Smooth muscle cell (in vitro differentiated cells): ENCODE measurements at regions not wholly inside any gene's neighbourhood (a gene's known extent, or its start where the extent isn't known, plus 50 kb on each side); places are given as distances from the start of the nearest gene placed in this dataset.

Source experiments
- DNase-seq: peaks from one replicate; lab custom pipeline; 2025; ENCODE audit not compliant: unreplicated experiment; lab: John Stamatoyannopoulos, UW
- H2AFZ ChIP-seq: fragments of 200-600 bp; sonication (generic); 2 replicates; pipeline ENCODE4 v1.6.0; 2016; ENCODE audit warnings: antibody characterized with exemption, low read depth, mild to moderate bottlenecking
- H3F3A ChIP-seq: fragments of 200-600 bp; sonication (generic); 2 replicates; pipeline ENCODE4 v1.6.0; 2017; ENCODE audit warnings: antibody characterized with exemption, low read depth
- H3K27ac ChIP-seq: fragments of 200-600 bp; sonication (generic); 2 replicates; pipeline ENCODE4 v1.5.1; 2016; ENCODE audit warnings: low read depth, mild to moderate bottlenecking
- H3K27me3 ChIP-seq: fragments of 200-600 bp; sonication (generic); 2 replicates; pipeline ENCODE4 v1.6.1; 2016; ENCODE audit warnings: low read depth, mild to moderate bottlenecking
- H3K36me3 ChIP-seq: fragments of 200-600 bp; sonication (generic); 2 replicates; pipeline ENCODE4 v1.5.1; 2016; ENCODE audit warnings: low read depth
- H3K4me1 ChIP-seq: fragments of 200-600 bp; sonication (generic); 2 replicates; pipeline ENCODE4 v1.5.1; 2016; ENCODE audit warnings: low read depth
- H3K4me2 ChIP-seq: fragments of 200-600 bp; sonication (generic); 2 replicates; pipeline ENCODE4 v1.6.0; 2016; ENCODE audit warnings: mild to moderate bottlenecking
- H3K4me3 ChIP-seq: fragments of 200-600 bp; sonication (generic); 2 replicates; pipeline ENCODE4 v1.5.1; 2016; ENCODE audit warnings: mild to moderate bottlenecking
- H3K79me2 ChIP-seq: fragments of 200-600 bp; sonication (generic); 2 replicates; pipeline ENCODE4 v1.6.0; 2016; ENCODE audit warnings: low read depth, mild to moderate bottlenecking
- H3K9ac ChIP-seq: fragments of 200-600 bp; sonication (generic); 2 replicates; pipeline ENCODE4 v1.6.0; 2016; ENCODE audit warnings: low read depth
- H3K9me3 ChIP-seq: fragments of 200-600 bp; sonication (generic); replicated peaks from 2 replicates; pipeline ENCODE4 v1.5.1; 2016; ENCODE audit warnings: low read depth
- H4K20me1 ChIP-seq: fragments of 200-600 bp; sonication (generic); 2 replicates; pipeline ENCODE4 v1.6.0; 2016; ENCODE audit warnings: low read depth
- WGBS: methylation state at CpG from one replicate; pipeline ENCODE4 v1.1.7; 2016; ENCODE audit warnings: low lambda C conversion rate; 5-methylcytosine and 5-hydroxymethylcytosine counted together
- TF ChIP-seq, protein P1 (sequence below): fragments of 200-600 bp; sonication (generic); IDR thresholded peaks from 2 replicates; pipeline ENCODE4 v1.5.1; 2017; ENCODE audit warnings: borderline replicate concordance, mild to moderate bottlenecking, antibody characterized with exemption; ENCODE audit not compliant: insufficient read depth, poor library complexity, severe bottlenecking

- no peak overlapping the region for H3K4me2 ChIP-seq
- no peaks in the 10 kb centered on the region for H3K36me3 ChIP-seq
- H4K20me1 ChIP-seq, result no peaks in the 10 kb centered on the region
- H3K4me3 ChIP-seq, result no peak overlapping the region
- no peaks in the 10 kb centered on the region for H3K27me3 ChIP-seq
- TF ChIP-seq, protein P1, sequence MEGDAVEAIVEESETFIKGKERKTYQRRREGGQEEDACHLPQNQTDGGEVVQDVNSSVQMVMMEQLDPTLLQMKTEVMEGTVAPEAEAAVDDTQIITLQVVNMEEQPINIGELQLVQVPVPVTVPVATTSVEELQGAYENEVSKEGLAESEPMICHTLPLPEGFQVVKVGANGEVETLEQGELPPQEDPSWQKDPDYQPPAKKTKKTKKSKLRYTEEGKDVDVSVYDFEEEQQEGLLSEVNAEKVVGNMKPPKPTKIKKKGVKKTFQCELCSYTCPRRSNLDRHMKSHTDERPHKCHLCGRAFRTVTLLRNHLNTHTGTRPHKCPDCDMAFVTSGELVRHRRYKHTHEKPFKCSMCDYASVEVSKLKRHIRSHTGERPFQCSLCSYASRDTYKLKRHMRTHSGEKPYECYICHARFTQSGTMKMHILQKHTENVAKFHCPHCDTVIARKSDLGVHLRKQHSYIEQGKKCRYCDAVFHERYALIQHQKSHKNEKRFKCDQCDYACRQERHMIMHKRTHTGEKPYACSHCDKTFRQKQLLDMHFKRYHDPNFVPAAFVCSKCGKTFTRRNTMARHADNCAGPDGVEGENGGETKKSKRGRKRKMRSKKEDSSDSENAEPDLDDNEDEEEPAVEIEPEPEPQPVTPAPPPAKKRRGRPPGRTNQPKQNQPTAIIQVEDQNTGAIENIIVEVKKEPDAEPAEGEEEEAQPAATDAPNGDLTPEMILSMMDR, result no peak
- H3K27ac ChIP-seq, result no peak overlapping the region
- no peaks in the 10 kb centered on the region for H3K4me1 ChIP-seq
- no peak overlapping the region for H3K9ac ChIP-seq
- no peaks in the 10 kb centered on the region for H3F3A ChIP-seq
- no peaks in the 10 kb centered on the region for H3K79me2 ChIP-seq
- WGBS, result 73% methylated on average over 4 of the region's 4 CpGs
- DNase-seq, result no peak
- no peak overlapping the region for H2AFZ ChIP-seq
- H3K9me3 ChIP-seq, result no peaks in the 10 kb centered on the region
Measured at GRCh38 chr2:11030909-11031308, 119.2 kb downstream of the KCNF1 start.

DNA sequence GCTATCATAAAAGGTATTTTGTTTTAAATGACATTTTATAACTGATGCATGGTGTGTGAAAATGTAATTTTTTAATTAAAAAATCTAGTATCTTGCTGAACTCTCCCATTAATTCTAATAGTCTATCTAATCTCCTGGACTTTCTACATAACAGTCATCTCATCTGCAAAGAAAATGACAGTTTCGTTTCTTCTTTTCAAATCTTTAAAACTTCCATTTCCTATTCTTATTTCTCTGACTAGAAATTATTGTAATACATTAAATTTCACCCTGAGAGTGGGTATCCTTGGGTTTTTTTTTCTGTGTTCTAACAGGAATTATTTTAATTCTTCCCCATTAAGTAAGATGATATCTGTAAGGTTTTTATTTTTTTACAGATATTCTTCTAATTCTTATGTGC is 120.1 kb downstream of the KCNF1 start:
- no peaks in the 10 kb centered on the region for H3K36me3 ChIP-seq
- WGBS, result 87% methylated on average over 1 of the region's 1 CpG
- no peak overlapping the region for H3K27ac ChIP-seq
- H3K79me2 ChIP-seq, result no peaks in the 10 kb centered on the region
- H3K4me3 ChIP-seq, result no peak overlapping the region
- H3K9me3 ChIP-seq, result no peaks in the 10 kb centered on the region
- H3K4me2 ChIP-seq, result no peak overlapping the region
- no peak for DNase-seq
- no peaks in the 10 kb centered on the region for H3F3A ChIP-seq
- no peak overlapping the region for H2AFZ ChIP-seq
- no peaks in the 10 kb centered on the region for H3K27me3 ChIP-seq
- no peaks in the 10 kb centered on the region for H3K4me1 ChIP-seq
- H3K9ac ChIP-seq, result no peak overlapping the region
- no peaks in the 10 kb centered on the region for H4K20me1 ChIP-seq
- TF ChIP-seq, protein P1, result no peak

GRCh38 chr2:11032396-11032795 is 120.7 kb downstream of the KCNF1 start:
- Histone ChIP-seq H3K4me3 (no peak overlapping the region), H3K27ac (no peak overlapping the region)
- WGBS, result 84% methylated on average over 2 of the region's 2 CpGs

DNA sequence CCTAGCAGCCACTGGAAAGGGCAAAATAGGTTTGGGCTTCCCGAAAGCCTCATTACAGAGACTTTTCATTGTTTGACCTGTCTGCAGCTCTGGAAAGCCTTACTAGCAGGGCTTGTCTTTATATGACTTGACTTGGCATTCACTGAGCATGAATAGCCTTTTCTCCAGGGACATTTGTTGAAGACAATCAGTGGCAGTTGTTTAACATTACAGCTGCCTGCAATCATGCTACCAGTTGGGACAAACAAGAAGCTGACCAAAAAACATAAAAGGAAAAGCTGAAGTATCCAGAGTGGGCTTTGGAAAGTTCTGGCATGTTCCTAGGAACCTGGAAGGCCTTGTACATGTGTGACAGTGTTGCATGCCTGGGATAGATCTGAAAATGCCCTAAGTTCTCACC is 121.4 kb downstream of the KCNF1 start:
- H3K36me3 ChIP-seq, result no peaks in the 10 kb centered on the region
- no peak overlapping the region for H3K4me2 ChIP-seq
- H4K20me1 ChIP-seq, result no peaks in the 10 kb centered on the region
- no peaks in the 10 kb centered on the region for H3K79me2 ChIP-seq
- no peaks in the 10 kb centered on the region for H3F3A ChIP-seq
- H3K27me3 ChIP-seq, result no peaks in the 10 kb centered on the region
- H3K27ac ChIP-seq, result no peak overlapping the region
- no peak overlapping the region for H3K4me3 ChIP-seq
- 88% methylated on average over 1 of the region's 1 CpG for WGBS
- TF ChIP-seq, protein P1, result no peak
- H3K9me3 ChIP-seq, result peaks cover 3% of the 10 kb centered on the region
- H3K9ac ChIP-seq, result no peak overlapping the region
- DNase-seq, result no peak
- no peaks in the 10 kb centered on the region for H3K4me1 ChIP-seq
- no peak overlapping the region for H2AFZ ChIP-seq

More at GRCh38 chr2:11032396-11032795, 120.7 kb downstream of the KCNF1 start:
- no peaks in the 10 kb centered on the region for H3K4me1 ChIP-seq
- H3K9me3 ChIP-seq, result no peaks in the 10 kb centered on the region
- no peaks in the 10 kb centered on the region for H3K36me3 ChIP-seq
- H4K20me1 ChIP-seq, result no peaks in the 10 kb centered on the region
- no peak overlapping the region for H3K4me2 ChIP-seq
- DNase-seq, result no peak
- no peaks in the 10 kb centered on the region for H3F3A ChIP-seq
- no peaks in the 10 kb centered on the region for H3K79me2 ChIP-seq
- no peaks in the 10 kb centered on the region for H3K27me3 ChIP-seq
- no peak overlapping the region for H3K9ac ChIP-seq
- no peak overlapping the region for H2AFZ ChIP-seq
- TF ChIP-seq, protein P1, result no peak
